ENCODE measurements at regions not wholly inside any gene's neighbourhood (a gene's known extent, or its start where the extent isn't known, plus 50 kb on each side); places are given as distances from the start of the nearest gene placed in this dataset.

- no peak for DNase-seq (ENCODE audit: low spot score)
Observed at GRCh38 chr7:49376817-49377375, 396.5 kb upstream of the VWC2 start.

GRCh38 chr7:49386792-49387191, 386.6 kb upstream of the VWC2 start:
- no peak for DNase-seq (ENCODE audit: low spot score)

GRCh38 chr7:49389871-49390479, 383.5 kb upstream of the VWC2 start:
- DNase-seq (ENCODE audit: low spot score): no peak

GRCh38 chr7:49396229-49396628, 377.2 kb upstream of the VWC2 start:
- DNase-seq (ENCODE audit: low spot score): no peak

- DNase-seq (ENCODE audit: low spot score): no peak
Observed at GRCh38 chr7:49397750-49398149, 375.7 kb upstream of the VWC2 start.

- DNase-seq (ENCODE audit: low spot score): no peak
Observed at GRCh38 chr7:49398236-49398635, 375.2 kb upstream of the VWC2 start.

- DNase-seq (ENCODE audit: low spot score): no peak
Observed at GRCh38 chr7:49398746-49399145, 374.7 kb upstream of the VWC2 start.

GRCh38 chr7:49400891-49401550, 372.4 kb upstream of the VWC2 start:
- no peak for DNase-seq (ENCODE audit: low spot score)

- DNase-seq (ENCODE audit: low spot score): no peak
Observed at GRCh38 chr7:49403844-49404243, 369.6 kb upstream of the VWC2 start.

- DNase-seq (ENCODE audit: low spot score): no peak
Observed at GRCh38 chr7:49407205-49407604, 366.2 kb upstream of the VWC2 start.

- no peak for DNase-seq (ENCODE audit: low spot score)
Observed at GRCh38 chr7:49417034-49417433, 356.4 kb upstream of the VWC2 start.

GRCh38 chr7:49418963-49419362, 354.5 kb upstream of the VWC2 start:
- DNase-seq (ENCODE audit: low spot score): no peak

GRCh38 chr7:49422564-49422963, 350.9 kb upstream of the VWC2 start:
- no peak for DNase-seq (ENCODE audit: low spot score)

GRCh38 chr7:49424109-49424508, 349.3 kb upstream of the VWC2 start:
- no peak for DNase-seq (ENCODE audit: low spot score)

- DNase-seq (ENCODE audit: low spot score): no peak
Observed at GRCh38 chr7:49425277-49425818, 348.1 kb upstream of the VWC2 start.

- no peak for DNase-seq (ENCODE audit: low spot score)
Observed at GRCh38 chr7:49432254-49432653, 341.2 kb upstream of the VWC2 start.

GRCh38 chr7:49433794-49434193, 339.6 kb upstream of the VWC2 start:
- DNase-seq (ENCODE audit: low spot score): no peak

GRCh38 chr7:49434846-49435245, 338.6 kb upstream of the VWC2 start:
- no peak for DNase-seq (ENCODE audit: low spot score)

GRCh38 chr7:49438281-49438680, 335.2 kb upstream of the VWC2 start:
- no peak for DNase-seq (ENCODE audit: low spot score)

GRCh38 chr7:49443515-49443914, 329.9 kb upstream of the VWC2 start:
- DNase-seq (ENCODE audit: low spot score): no peak

GRCh38 chr7:49453486-49453885, 320.0 kb upstream of the VWC2 start:
- DNase-seq (ENCODE audit: low spot score): no peak

- DNase-seq (ENCODE audit: low spot score): no peak
Observed at GRCh38 chr7:49479441-49479840, 294.0 kb upstream of the VWC2 start.

- DNase-seq (ENCODE audit: low spot score): no peak
Observed at GRCh38 chr7:49479936-49480544, 293.4 kb upstream of the VWC2 start.

Data from globus pallidus (tissue), 1 donor.